ENCODE measurements at regions not wholly inside any gene's neighbourhood (a gene's known extent, or its start where the extent isn't known, plus 50 kb on each side); places are given as distances from the start of the nearest gene placed in this dataset.

GRCh38 chr1:227396539-227397353 lies 78.5 kb upstream of the CDC42BPA start:
- Histone ChIP-seq H3K27ac (no peak overlapping the region), H3K9me3 (ENCODE audit: low read depth, low read length) (no peaks in the 10 kb centered on the region), H3K36me3 (ENCODE audit: insufficient read depth, low read length) (no peaks in the 10 kb centered on the region), H3K9ac (ENCODE audit: insufficient read length) (no peak overlapping the region), H3K4me3 (no peak overlapping the region)
- TF ChIP-seq EZH2 (IDR thresholded peaks at IDR 0.05) (no peak), FOXP2 (optimal IDR thresholded peaks at IDR 0.05; ENCODE audit: control extremely low read depth, extremely low read length, insufficient read depth) (no peak), POLR2AphosphoS5 (IDR thresholded peaks at IDR 0.05; ENCODE audit: borderline replicate concordance, low read depth, low read length) (no peak)
- DNase-seq (ENCODE audit: low read depth, low spot score) = no peak

GRCh38 chr1:227395426-227396028 lies 77.2 kb upstream of the CDC42BPA start:
- DNase-seq (ENCODE audit: low read depth, low spot score) = no peak
- Histone ChIP-seq H3K9ac (ENCODE audit: insufficient read length) (no peak overlapping the region), H3K36me3 (ENCODE audit: insufficient read depth, low read length) (no peaks in the 10 kb centered on the region), H3K4me3 (no peak overlapping the region), H3K9me3 (ENCODE audit: low read depth, low read length) (no peaks in the 10 kb centered on the region), H3K27ac (no peak overlapping the region)
- no peak for TF ChIP-seq POLR2AphosphoS5 (IDR thresholded peaks at IDR 0.05; ENCODE audit: borderline replicate concordance, low read depth, low read length)
- TF ChIP-seq FOXP2 (optimal IDR thresholded peaks at IDR 0.05; ENCODE audit: control extremely low read depth, extremely low read length, insufficient read depth) = no peak
- no peak for TF ChIP-seq EZH2 (IDR thresholded peaks at IDR 0.05)

- TF ChIP-seq FOXP2 (optimal IDR thresholded peaks at IDR 0.05; ENCODE audit: control extremely low read depth, extremely low read length, insufficient read depth) (no peak), POLR2AphosphoS5 (IDR thresholded peaks at IDR 0.05; ENCODE audit: borderline replicate concordance, low read depth, low read length) (no peak), EZH2 (IDR thresholded peaks at IDR 0.05) (no peak)
- Histone ChIP-seq H3K9me3 (ENCODE audit: low read depth, low read length) (no peaks in the 10 kb centered on the region), H3K27ac (no peak overlapping the region), H3K36me3 (ENCODE audit: insufficient read depth, low read length) (no peaks in the 10 kb centered on the region), H3K9ac (ENCODE audit: insufficient read length) (no peak overlapping the region), H3K4me3 (no peak overlapping the region)
- no peak for DNase-seq (ENCODE audit: low read depth, low spot score)
These were observed 74.9 kb upstream of the CDC42BPA start for GRCh38 chr1:227392984-227393764.

- H3K9ac ChIP-seq (ENCODE audit: insufficient read length) = no peak overlapping the region
- H3K27ac ChIP-seq = peak overlapping the region; percentile 66; the same call in 1 of the 2 replicates
- DNase-seq (ENCODE audit: low read depth, low spot score) = peak; percentile 44
- peak overlapping the region; percentile 69 for H3K4me3 ChIP-seq
- no peaks in the 10 kb centered on the region for H3K9me3 ChIP-seq (ENCODE audit: low read depth, low read length)
- no peaks in the 10 kb centered on the region for H3K36me3 ChIP-seq (ENCODE audit: insufficient read depth, low read length)
- no peak for TF ChIP-seq EZH2 (IDR thresholded peaks at IDR 0.05)
- no peak; the same call in 1 of the 2 replicates for TF ChIP-seq POLR2AphosphoS5 (IDR thresholded peaks at IDR 0.05; ENCODE audit: borderline replicate concordance, low read depth, low read length)
- TF ChIP-seq FOXP2 (optimal IDR thresholded peaks at IDR 0.05; ENCODE audit: control extremely low read depth, extremely low read length, insufficient read depth) = no peak
These were observed 73.6 kb upstream of the CDC42BPA start for GRCh38 chr1:227391879-227392278.

- no peak for TF ChIP-seq POLR2AphosphoS5 (IDR thresholded peaks at IDR 0.05; ENCODE audit: borderline replicate concordance, low read depth, low read length)
- TF ChIP-seq EZH2 (IDR thresholded peaks at IDR 0.05) = no peak
- no peak for TF ChIP-seq FOXP2 (optimal IDR thresholded peaks at IDR 0.05; ENCODE audit: control extremely low read depth, extremely low read length, insufficient read depth)
- no peak for DNase-seq (ENCODE audit: low read depth, low spot score)
These were observed 72.9 kb upstream of the CDC42BPA start for GRCh38 chr1:227391211-227391610.

GRCh38 chr1:227390525-227390924 lies 72.2 kb upstream of the CDC42BPA start:
- H3K9me3 ChIP-seq (ENCODE audit: low read depth, low read length) = no peaks in the 10 kb centered on the region
- no peak overlapping the region for H3K27ac ChIP-seq
- no peak for DNase-seq (ENCODE audit: low read depth, low spot score)
- H3K9ac ChIP-seq (ENCODE audit: insufficient read length) = no peak overlapping the region
- no peaks in the 10 kb centered on the region for H3K36me3 ChIP-seq (ENCODE audit: insufficient read depth, low read length)
- no peak for TF ChIP-seq POLR2AphosphoS5 (IDR thresholded peaks at IDR 0.05; ENCODE audit: borderline replicate concordance, low read depth, low read length)
- TF ChIP-seq FOXP2 (optimal IDR thresholded peaks at IDR 0.05; ENCODE audit: control extremely low read depth, extremely low read length, insufficient read depth) = no peak
- TF ChIP-seq EZH2 (IDR thresholded peaks at IDR 0.05) = no peak
- H3K4me3 ChIP-seq = no peak overlapping the region

More at GRCh38 chr1:227391211-227391610, 72.9 kb upstream of the CDC42BPA start:
- H3K27ac ChIP-seq = peak overlapping the region; percentile 66; the same call in 1 of the 2 replicates
- H3K36me3 ChIP-seq (ENCODE audit: insufficient read depth, low read length) = no peaks in the 10 kb centered on the region
- H3K9ac ChIP-seq (ENCODE audit: insufficient read length) = no peak overlapping the region
- peak overlapping the region; percentile 69 for H3K4me3 ChIP-seq
- H3K9me3 ChIP-seq (ENCODE audit: low read depth, low read length) = no peaks in the 10 kb centered on the region

GRCh38 chr1:227388214-227389168 lies 70.2 kb upstream of the CDC42BPA start:
- H3K9me3 ChIP-seq (ENCODE audit: low read depth, low read length) = no peaks in the 10 kb centered on the region
- H3K4me3 ChIP-seq = 0 out of 2 replicates have a peak overlapping the region, but pooled peaks have one; percentile 4
- H3K27ac ChIP-seq = peak overlapping the region; percentile 39; the same call in 1 of the 2 replicates
- no peak for TF ChIP-seq FOXP2 (optimal IDR thresholded peaks at IDR 0.05; ENCODE audit: control extremely low read depth, extremely low read length, insufficient read depth)
- no peak for TF ChIP-seq EZH2 (IDR thresholded peaks at IDR 0.05)
- no peak for TF ChIP-seq POLR2AphosphoS5 (IDR thresholded peaks at IDR 0.05; ENCODE audit: borderline replicate concordance, low read depth, low read length)
- peak; percentile 6 for DNase-seq (ENCODE audit: low read depth, low spot score)
- H3K9ac ChIP-seq (ENCODE audit: insufficient read length) = no peak overlapping the region
- no peaks in the 10 kb centered on the region for H3K36me3 ChIP-seq (ENCODE audit: insufficient read depth, low read length)

Measured in SK-N-MC (cell line).